ENCODE measurements at regions not wholly inside any gene's neighbourhood (a gene's known extent, or its start where the extent isn't known, plus 50 kb on each side); places are given as distances from the start of the nearest gene placed in this dataset.

GRCh38 chr12:34373926-34374325 lies 351.6 kb downstream of the ALG10 start:
- TF ChIP-seq CTCF (IDR thresholded peaks at IDR 0.05; ENCODE audit: extremely low read depth in 1 of 2, insufficient read depth in 1 of 2, low read depth in 1 of 2, low read length in 2 of 2), result no peak
- no peak for TF ChIP-seq MYC (IDR thresholded peaks at IDR 0.05; ENCODE audit: low read depth, low read length)
- TF ChIP-seq JUN (IDR thresholded peaks at IDR 0.05; ENCODE audit: borderline replicate concordance, insufficient read depth, insufficient read length, low read depth), result no peak
- TF ChIP-seq EZH2 (IDR thresholded peaks at IDR 0.05; ENCODE audit: borderline replicate concordance, low read depth, low read length, severe bottlenecking), result no peak
- no peak for TF ChIP-seq POLR2A (IDR thresholded peaks at IDR 0.05; ENCODE audit: low read depth, low read length)
- no peak for TF ChIP-seq POLR2AphosphoS5 (IDR thresholded peaks at IDR 0.05; ENCODE audit: insufficient read depth, low read depth, low read length)
- no peak for TF ChIP-seq MAX (IDR thresholded peaks at IDR 0.05; ENCODE audit: insufficient read depth, insufficient read length)
